Heart left ventricle (tissue), 13 donors: ENCODE measurements at regions not wholly inside any gene's neighbourhood (a gene's known extent, or its start where the extent isn't known, plus 50 kb on each side); places are given as distances from the start of the nearest gene placed in this dataset.

Experiments
- CTCF ChIP-seq, 12 donors: fragments of 200-600 bp; sonication (generic) in 4 of 12; IDR thresholded peaks; one replicate each; pipeline versions ENCODE4 v1.5.0 to v1.8.0; 2018 to 2022; ENCODE audit warnings: antibody characterized with exemption in 12 of 12, mild to moderate bottlenecking in 5 of 12
- POLR2A ChIP-seq, 2 donors: fragments of 450-650 bp; IDR thresholded peaks; one replicate each; pipeline ENCODE4 v1.6.1; 2017; ENCODE audit warnings: antibody characterized with exemption in 2 of 2, mild to moderate bottlenecking in 2 of 2, moderate library complexity in 2 of 2
- donor health status: ischemic (EF 13 %, LVEDD 7.1; RV severe dilation, severe dysfunction).
- donor health status: DM: no; HTN: yes; CAD: no.
- donor health status: DM: no; HTN: no; CAD: no.
- donor health status: ischemic (EF 25% LVEDD 6.9; RV normal size, moderate dysfunction).
- donor health status: ischemic (EF 25% LVEDD 5.7; RV mildly dilated, moderate dysfunction).
- donor health status: ischemic (EF 35%, LVEDD 5.7; RV mildly dilated, moderate dysfunction).
- donor health status: nonischemic (EF 11% LVEDD 7.7; RV severe dilation, severe dysfunction).
- donor health status: DM: yes; HTN: yes; CAD: no.
- donor health status: PGD.
- donor health status: ischemic (EF 29% LVEDD 5.4; RV normal size, mild dysfunction).
- donor health status: nonischemic (EF 23%, LVEDD 6.1; RV moderate dilation, normal function).

GRCh38 chr5:37950436-37950835, 110.6 kb upstream of the GDNF start:
- TF ChIP-seq CTCF (IDR thresholded peaks at IDR 0.05) = no peak
- TF ChIP-seq POLR2A (IDR thresholded peaks at IDR 0.05) = no peak
